SK-N-SH treated with all-trans-retinoic acid at 6 μM for 48 hours (cell line): ENCODE measurements at regions not wholly inside any gene's neighbourhood (a gene's known extent, or its start where the extent isn't known, plus 50 kb on each side); places are given as distances from the start of the nearest gene placed in this dataset.

ENCODE experiments used
- ARNTL ChIP-seq: fragments of 450-650 bp; formaldehyde crosslinking; IDR thresholded peaks from 2 replicates; pipeline ENCODE4 v1.5.0; 2020; ENCODE audit warnings: low read depth, mild to moderate bottlenecking, moderate library complexity, borderline replicate concordance
- BACH2 ChIP-seq: fragments of 250-450 bp; sonication (Bioruptor Pico); IDR thresholded peaks from 2 replicates; pipeline ENCODE4 v1.9.0; 2021; ENCODE audit warnings: mild to moderate bottlenecking, borderline replicate concordance
- ISL1 ChIP-seq: fragments of 250-450 bp; sonication (Bioruptor Pico); IDR thresholded peaks from 2 replicates; pipeline ENCODE4 v2.1.2; 2022; ENCODE audit warnings: mild to moderate bottlenecking, moderate library complexity
- PPARA ChIP-seq: fragments of 250-450 bp; sonication (Bioruptor Pico); IDR thresholded peaks from 2 replicates; pipeline ENCODE4 v1.5.0; 2020; ENCODE audit warnings: mild to moderate bottlenecking, borderline replicate concordance
- RARB ChIP-seq: fragments of 250-450 bp; sonication (Bioruptor Pico); IDR thresholded peaks from 2 replicates; pipeline ENCODE4 v1.8.0; 2021; ENCODE audit warnings: mild to moderate bottlenecking, moderate library complexity
- TCF4 ChIP-seq: fragments of 250-450 bp; sonication (Bioruptor Pico); IDR thresholded peaks from 2 replicates; pipeline ENCODE4 v1.8.0; 2021; ENCODE audit warnings: mild to moderate bottlenecking, moderate library complexity, borderline replicate concordance
- ZFP3 ChIP-seq: fragments of 250-450 bp; sonication (Bioruptor Pico); IDR thresholded peaks from 2 replicates; pipeline ENCODE4 v1.5.0; 2020; ENCODE audit warnings: mild to moderate bottlenecking, moderate library complexity
- ZFP30 ChIP-seq: fragments of 450-650 bp; formaldehyde crosslinking; IDR thresholded peaks from 2 replicates; pipeline ENCODE4 v1.5.0; 2022; ENCODE audit warnings: mild to moderate bottlenecking, moderate library complexity
- ZNF565 ChIP-seq: fragments of 450-650 bp; formaldehyde crosslinking; conservative IDR thresholded peaks from 2 replicates; pipeline ENCODE4 v1.5.0; 2020; ENCODE audit warnings: low read depth, mild to moderate bottlenecking, moderate library complexity
- ZNF70 ChIP-seq: fragments of 450-650 bp; formaldehyde crosslinking; IDR thresholded peaks from 2 replicates; pipeline ENCODE4 v1.5.0; 2020; ENCODE audit warnings: mild to moderate bottlenecking, moderate library complexity
- TF ChIP-seq, protein P1 (sequence below): fragments of 250-450 bp; sonication (Bioruptor Pico); IDR thresholded peaks from 2 replicates; pipeline ENCODE4 v1.8.0; 2020; ENCODE audit warnings: mild to moderate bottlenecking, moderate library complexity, borderline replicate concordance
- TF ChIP-seq, protein P2 (sequence below): fragments of 250-450 bp; sonication (Bioruptor Pico); IDR thresholded peaks from 2 replicates; pipeline ENCODE4 v1.5.1; 2020; ENCODE audit warnings: low read depth, mild to moderate bottlenecking, moderate library complexity
- TF ChIP-seq, protein P3 (sequence below): fragments of 250-450 bp; sonication (Bioruptor Pico); IDR thresholded peaks from 2 replicates; pipeline ENCODE4 v1.5.1; 2021; ENCODE audit warnings: mild to moderate bottlenecking, moderate library complexity
- TF ChIP-seq, protein P4 (sequence below): fragments of 250-450 bp; sonication (Bioruptor Pico); IDR thresholded peaks from 2 replicates; pipeline ENCODE4 v1.5.0; 2020; ENCODE audit warnings: mild to moderate bottlenecking, moderate library complexity

DNA sequence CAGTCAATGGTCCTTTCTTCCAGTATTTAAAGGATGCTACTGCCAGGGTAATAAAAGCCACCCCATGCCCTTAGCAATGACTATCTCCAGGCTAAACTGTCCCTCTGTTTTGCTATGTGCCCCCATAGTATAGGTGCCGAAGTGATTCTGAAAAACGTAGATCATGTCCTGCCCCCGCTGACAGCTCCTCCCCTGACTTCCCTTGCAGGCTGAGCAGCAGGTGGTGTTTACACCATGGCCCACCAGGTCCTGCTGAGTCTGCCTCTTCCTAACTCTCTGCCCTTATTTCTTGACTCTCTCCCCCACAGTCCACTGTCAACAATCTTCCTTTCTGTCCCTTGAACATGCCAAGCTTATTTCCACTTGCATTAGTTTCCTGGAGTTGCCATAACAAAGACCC, 352.5 kb upstream of the TSHZ2 start:
- no peak for TF ChIP-seq BACH2 (CRISPR knock-in tag)
- TF ChIP-seq ISL1 (CRISPR knock-in tag), result no peak
- no peak for TF ChIP-seq ZFP3 (CRISPR knock-in tag)
- TF ChIP-seq, protein P1, sequence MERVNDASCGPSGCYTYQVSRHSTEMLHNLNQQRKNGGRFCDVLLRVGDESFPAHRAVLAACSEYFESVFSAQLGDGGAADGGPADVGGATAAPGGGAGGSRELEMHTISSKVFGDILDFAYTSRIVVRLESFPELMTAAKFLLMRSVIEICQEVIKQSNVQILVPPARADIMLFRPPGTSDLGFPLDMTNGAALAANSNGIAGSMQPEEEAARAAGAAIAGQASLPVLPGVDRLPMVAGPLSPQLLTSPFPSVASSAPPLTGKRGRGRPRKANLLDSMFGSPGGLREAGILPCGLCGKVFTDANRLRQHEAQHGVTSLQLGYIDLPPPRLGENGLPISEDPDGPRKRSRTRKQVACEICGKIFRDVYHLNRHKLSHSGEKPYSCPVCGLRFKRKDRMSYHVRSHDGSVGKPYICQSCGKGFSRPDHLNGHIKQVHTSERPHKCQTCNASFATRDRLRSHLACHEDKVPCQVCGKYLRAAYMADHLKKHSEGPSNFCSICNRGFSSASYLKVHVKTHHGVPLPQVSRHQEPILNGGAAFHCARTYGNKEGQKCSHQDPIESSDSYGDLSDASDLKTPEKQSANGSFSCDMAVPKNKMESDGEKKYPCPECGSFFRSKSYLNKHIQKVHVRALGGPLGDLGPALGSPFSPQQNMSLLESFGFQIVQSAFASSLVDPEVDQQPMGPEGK, result no peak
- TF ChIP-seq PPARA (CRISPR knock-in tag), result no peak
- TF ChIP-seq ZNF70 (CRISPR knock-in tag), result no peak
- no peak for TF ChIP-seq ZNF565 (CRISPR knock-in tag)
- TF ChIP-seq ARNTL, result no peak
- TF ChIP-seq, protein P2, sequence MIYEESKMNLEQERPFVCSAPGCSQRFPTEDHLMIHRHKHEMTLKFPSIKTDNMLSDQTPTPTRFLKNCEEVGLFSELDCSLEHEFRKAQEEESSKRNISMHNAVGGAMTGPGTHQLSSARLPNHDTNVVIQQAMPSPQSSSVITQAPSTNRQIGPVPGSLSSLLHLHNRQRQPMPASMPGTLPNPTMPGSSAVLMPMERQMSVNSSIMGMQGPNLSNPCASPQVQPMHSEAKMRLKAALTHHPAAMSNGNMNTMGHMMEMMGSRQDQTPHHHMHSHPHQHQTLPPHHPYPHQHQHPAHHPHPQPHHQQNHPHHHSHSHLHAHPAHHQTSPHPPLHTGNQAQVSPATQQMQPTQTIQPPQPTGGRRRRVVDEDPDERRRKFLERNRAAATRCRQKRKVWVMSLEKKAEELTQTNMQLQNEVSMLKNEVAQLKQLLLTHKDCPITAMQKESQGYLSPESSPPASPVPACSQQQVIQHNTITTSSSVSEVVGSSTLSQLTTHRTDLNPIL, result no peak
- TF ChIP-seq, protein P3, sequence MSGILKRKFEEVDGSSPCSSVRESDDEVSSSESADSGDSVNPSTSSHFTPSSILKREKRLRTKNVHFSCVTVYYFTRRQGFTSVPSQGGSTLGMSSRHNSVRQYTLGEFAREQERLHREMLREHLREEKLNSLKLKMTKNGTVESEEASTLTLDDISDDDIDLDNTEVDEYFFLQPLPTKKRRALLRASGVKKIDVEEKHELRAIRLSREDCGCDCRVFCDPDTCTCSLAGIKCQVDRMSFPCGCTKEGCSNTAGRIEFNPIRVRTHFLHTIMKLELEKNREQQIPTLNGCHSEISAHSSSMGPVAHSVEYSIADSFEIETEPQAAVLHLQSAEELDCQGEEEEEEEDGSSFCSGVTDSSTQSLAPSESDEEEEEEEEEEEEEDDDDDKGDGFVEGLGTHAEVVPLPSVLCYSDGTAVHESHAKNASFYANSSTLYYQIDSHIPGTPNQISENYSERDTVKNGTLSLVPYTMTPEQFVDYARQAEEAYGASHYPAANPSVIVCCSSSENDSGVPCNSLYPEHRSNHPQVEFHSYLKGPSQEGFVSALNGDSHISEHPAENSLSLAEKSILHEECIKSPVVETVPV (CRISPR knock-in tag), result no peak
- no peak for TF ChIP-seq RARB
- no peak for TF ChIP-seq ZFP30 (CRISPR knock-in tag)
- TF ChIP-seq, protein P4, sequence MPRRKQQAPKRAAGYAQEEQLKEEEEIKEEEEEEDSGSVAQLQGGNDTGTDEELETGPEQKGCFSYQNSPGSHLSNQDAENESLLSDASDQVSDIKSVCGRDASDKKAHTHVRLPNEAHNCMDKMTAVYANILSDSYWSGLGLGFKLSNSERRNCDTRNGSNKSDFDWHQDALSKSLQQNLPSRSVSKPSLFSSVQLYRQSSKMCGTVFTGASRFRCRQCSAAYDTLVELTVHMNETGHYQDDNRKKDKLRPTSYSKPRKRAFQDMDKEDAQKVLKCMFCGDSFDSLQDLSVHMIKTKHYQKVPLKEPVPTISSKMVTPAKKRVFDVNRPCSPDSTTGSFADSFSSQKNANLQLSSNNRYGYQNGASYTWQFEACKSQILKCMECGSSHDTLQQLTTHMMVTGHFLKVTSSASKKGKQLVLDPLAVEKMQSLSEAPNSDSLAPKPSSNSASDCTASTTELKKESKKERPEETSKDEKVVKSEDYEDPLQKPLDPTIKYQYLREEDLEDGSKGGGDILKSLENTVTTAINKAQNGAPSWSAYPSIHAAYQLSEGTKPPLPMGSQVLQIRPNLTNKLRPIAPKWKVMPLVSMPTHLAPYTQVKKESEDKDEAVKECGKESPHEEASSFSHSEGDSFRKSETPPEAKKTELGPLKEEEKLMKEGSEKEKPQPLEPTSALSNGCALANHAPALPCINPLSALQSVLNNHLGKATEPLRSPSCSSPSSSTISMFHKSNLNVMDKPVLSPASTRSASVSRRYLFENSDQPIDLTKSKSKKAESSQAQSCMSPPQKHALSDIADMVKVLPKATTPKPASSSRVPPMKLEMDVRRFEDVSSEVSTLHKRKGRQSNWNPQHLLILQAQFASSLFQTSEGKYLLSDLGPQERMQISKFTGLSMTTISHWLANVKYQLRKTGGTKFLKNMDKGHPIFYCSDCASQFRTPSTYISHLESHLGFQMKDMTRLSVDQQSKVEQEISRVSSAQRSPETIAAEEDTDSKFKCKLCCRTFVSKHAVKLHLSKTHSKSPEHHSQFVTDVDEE, result no peak
- no peak for TF ChIP-seq TCF4
